ENCODE measurements at regions not wholly inside any gene's neighbourhood (a gene's known extent, or its start where the extent isn't known, plus 50 kb on each side); places are given as distances from the start of the nearest gene placed in this dataset.
"Not testable (repeated sequence)": the region's sequence is repeated elsewhere in the genome, so short reads cannot be mapped to it uniquely, and the experiment has no call there.

DNA sequence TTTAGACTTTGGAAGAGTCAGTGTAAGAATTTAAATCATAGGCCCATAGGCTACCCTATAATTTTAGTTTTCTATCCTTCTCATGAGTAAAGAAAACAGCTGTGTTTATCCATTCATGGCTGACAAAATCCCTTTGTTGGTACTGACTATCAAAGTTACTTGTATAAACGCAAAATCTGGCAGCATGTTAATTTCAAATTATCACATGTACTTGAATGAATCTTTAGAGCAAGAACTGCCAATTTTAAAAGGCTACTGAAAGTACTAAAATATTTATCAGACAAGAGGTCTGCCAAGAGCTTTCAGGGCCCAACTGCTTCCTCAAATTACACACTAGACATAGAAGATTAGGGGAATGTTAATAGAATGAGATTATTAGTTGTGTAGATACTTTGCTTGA is 66.6 kb downstream of the MYL12B start:
- no peak for DNase-seq

GRCh38 chr18:3329471-3329870 is 67.5 kb downstream of the MYL12B start:
- peak; percentile 39 for DNase-seq

DNA sequence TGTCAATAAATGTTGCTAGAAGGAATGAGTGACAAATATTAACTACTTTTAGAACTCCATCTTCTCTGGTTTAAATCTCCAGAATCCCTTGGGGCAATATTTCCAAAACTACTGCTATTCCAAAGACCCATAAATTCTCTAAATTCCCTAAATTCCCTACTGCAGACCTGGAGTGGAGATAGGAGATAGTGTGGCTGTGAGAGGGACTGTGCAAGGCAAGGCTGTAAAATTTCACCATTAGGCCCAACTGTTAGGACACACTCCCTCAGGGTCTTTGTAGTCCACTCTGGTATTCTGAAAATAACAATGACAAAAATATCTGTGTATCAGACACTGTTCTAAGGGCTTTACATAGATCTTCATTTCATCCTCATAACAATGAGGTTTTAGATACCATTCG is 67.9 kb downstream of the MYL12B start:
- DNase-seq = peak; percentile 18

- DNase-seq = no peak
Measured at GRCh38 chr18:3330622-3331021, 68.7 kb downstream of the MYL12B start.

DNA sequence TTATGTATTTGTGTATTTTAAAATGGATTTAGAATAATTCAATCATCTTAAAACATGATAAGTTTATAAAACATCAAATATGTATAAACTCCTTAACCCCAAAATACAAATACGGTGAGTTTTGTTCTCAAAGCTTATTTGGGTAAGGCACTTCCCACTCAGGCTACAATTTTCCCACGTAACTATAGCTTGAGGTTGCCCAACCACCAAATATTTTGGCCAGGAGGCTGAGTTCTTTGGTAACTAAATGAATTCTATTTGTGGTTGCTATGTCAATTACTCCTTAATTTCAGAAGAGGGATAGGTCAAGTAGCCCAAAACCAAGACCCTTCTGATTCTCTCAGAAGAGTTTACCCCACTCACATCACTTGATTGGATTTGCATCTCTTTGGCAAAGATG is 70.4 kb downstream of the MYL12B start:
- DNase-seq = peak; percentile 31

GRCh38 chr18:3333056-3333720 is 71.3 kb downstream of the MYL12B start:
- no peak for DNase-seq

GRCh38 chr18:3333721-3334386 is 71.9 kb downstream of the MYL12B start:
- DNase-seq = no peak

- DNase-seq = peak; percentile 48
Measured at GRCh38 chr18:3340015-3340681, 78.2 kb downstream of the MYL12B start.

- DNase-seq = peak; percentile 8
Measured at GRCh38 chr18:3340682-3341097, 78.8 kb downstream of the MYL12B start.

GRCh38 chr18:3342628-3343027 is 80.7 kb downstream of the MYL12B start:
- no peak for DNase-seq

- peak; percentile 37 for DNase-seq
Measured at GRCh38 chr18:3345452-3345851, 83.5 kb downstream of the MYL12B start.

DNA sequence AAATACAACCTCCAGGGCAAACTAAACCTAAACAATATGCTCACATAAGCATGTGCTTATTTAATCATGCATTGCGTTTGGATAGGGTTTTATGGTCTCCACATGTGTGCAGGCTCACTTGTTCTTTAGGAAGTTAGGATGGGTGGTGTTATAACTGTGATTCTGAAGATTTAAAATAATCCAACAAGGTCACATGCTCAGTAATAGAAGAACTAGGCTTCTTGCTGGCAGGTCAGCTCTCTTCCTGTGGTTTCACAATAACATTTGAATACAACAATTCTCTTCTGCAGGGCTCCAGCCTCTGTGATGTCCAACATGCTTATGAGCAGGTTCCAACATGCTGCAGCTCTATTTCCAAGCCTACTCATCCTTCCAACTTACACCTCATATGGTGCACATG is 84.0 kb downstream of the MYL12B start:
- no peak for DNase-seq

- DNase-seq = no peak
Measured at GRCh38 chr18:3346487-3346886, 84.6 kb downstream of the MYL12B start.

GRCh38 chr18:3347286-3347803 is 85.4 kb downstream of the MYL12B start:
- no peak for DNase-seq

- no peak for DNase-seq
Measured at GRCh38 chr18:3348176-3348575, 86.2 kb downstream of the MYL12B start.

DNA sequence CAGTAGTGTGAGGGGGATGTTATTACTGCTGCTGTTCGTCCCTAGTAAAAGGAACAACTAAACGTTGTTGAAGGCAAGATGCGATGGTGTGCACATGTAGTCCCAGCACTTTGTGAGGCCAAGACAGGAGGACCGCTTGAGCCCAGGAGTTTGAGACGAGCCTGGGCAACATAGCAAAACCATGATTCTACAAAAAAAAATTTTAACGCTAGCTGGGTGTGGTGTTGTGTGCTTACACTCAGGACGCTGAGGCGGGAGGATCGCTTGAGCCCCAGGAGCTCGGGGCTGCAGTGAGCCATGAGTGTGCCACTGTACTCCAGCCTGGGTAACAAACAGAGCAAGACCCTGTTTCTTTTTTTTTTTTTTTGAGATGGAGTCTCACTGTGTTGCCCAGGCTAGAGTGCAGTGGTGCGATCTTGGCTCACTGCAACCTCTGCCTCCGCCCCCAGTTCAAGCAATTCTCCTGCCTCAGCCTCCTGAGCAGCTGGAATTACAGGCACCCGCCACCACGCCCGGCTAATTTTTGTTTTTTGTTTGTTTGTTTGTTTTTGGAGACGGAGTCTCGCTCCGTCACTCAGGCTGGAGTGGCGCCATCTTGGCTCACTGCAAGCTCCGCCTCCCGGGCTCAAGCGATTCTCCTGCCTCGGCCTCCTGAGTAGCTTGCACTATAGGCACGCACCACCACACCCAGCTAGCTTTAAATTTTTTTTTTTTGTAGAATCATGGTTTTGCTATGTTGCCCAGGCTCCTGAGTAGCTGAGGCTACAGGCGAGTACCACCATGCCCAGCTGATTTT is 87.3 kb downstream of the MYL12B start:
- DNase-seq = not testable (repeated sequence)

DNA sequence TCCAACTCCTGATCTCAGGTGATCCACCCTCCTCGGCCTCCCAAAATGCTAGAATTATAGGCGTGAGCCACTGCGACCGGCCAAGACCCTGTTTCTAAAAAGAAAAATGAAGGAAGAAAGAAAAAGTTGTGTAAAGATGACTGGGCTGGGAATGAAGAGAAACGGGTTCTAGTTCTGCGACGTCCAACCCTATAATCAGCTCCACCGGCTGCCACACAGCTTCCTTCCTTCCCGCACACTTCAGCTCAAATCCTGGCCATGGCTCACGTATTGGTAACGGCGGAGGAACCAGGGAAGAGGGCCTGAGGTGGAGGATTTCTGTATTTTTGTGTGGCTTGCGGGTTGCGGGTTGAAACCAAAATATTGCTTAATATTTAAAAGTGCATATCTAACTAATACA is 88.1 kb downstream of the MYL12B start:
- DNase-seq = no peak

GRCh38 chr18:3350566-3351527 is 88.9 kb downstream of the MYL12B start:
- peak; percentile 20 for DNase-seq

GRCh38 chr18:3354506-3354905 is 92.6 kb downstream of the MYL12B start:
- DNase-seq = no peak

DNA sequence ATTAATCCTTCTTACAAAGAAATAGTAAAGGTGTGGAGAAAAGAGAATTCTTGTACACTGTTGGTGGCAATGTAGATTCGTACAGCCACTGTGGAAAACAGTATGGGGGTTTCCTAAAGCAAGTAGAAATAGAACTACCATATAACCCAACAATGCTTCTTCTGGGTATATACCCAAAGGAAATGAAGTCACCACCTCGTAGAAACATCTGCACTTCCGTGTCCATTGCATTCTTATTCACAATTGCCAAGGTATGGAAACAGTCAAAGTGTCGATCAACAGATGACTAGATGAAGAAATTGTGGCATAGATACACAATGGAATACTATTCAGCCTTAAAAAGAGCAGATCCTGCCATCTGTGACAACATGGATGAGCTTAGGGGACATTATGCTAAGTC is 93.4 kb upstream of the TGIF1 start:
- DNase-seq = no peak

DNA sequence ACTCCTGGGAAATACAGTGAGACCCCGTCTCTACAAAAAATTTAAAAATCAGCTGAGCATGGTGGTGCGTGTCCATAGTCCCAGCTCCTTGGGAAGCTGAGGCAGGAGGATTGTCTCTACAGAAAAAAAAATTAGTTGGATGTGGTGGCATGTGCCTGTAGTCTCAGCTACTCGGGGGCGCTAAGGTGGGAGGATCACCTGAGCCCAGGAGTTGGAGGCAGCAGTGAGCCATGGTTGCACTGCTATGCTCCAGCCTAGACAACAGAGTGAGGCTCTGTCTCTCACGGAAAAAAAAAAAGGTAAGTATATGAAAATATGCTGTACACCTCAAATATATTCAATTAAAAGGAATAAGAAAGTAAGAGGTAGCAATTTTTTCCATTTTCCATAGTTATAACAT is 92.5 kb upstream of the TGIF1 start:
- no peak for DNase-seq

DNA sequence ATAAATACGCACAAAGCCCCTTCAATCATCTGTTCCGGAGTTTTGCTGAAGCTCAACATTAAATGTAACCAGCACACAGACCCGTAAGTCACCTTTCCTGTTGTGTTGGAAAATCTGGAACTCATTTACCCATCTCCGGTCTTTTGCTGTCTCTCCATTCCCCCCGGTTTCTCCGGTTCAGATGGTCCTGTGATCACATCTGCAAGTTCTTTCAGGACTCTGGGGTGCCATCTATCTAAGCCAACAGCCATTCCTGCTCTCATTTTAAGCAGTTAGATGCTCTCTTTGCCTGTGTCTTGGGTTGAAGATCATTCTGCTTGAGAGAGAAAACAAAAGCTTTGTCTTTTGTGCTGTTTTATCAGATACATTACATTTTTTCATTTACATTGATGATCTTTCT is 91.7 kb upstream of the TGIF1 start:
- DNase-seq = peak; percentile 5

All from fibroblast of skin of right biceps (primary cell).